ENCODE measurements at regions not wholly inside any gene's neighbourhood (a gene's known extent, or its start where the extent isn't known, plus 50 kb on each side); places are given as distances from the start of the nearest gene placed in this dataset.
A peak's percentile ranks its signal among the peaks of the same experiment; 100 is the strongest.

GRCh38 chr3:14303336-14304100 lies 98.9 kb upstream of the SLC6A6 start:
- DNase-seq (ENCODE audit: low spot score): no peak

GRCh38 chr3:14304101-14305045 lies 98.0 kb upstream of the SLC6A6 start:
- DNase-seq (ENCODE audit: low spot score): peak; percentile 80
- in situ Hi-C loops (cut with HindIII; ENCODE audit: low sequenced_read_pairs): no loop called here

More at GRCh38 chr3:14303336-14304100, 98.9 kb upstream of the SLC6A6 start:
- in situ Hi-C loops (cut with HindIII; ENCODE audit: low sequenced_read_pairs): no loop called here

- DNase-seq (ENCODE audit: low spot score): no peak
- in situ Hi-C loops (cut with HindIII; ENCODE audit: low sequenced_read_pairs): no loop called here
Measured at GRCh38 chr3:14305324-14305723, 97.1 kb upstream of the SLC6A6 start.

- no peak for DNase-seq (ENCODE audit: low spot score)
- in situ Hi-C loops (cut with HindIII; ENCODE audit: low sequenced_read_pairs): no loop called here
Measured at GRCh38 chr3:14306142-14306541, 96.3 kb upstream of the SLC6A6 start.

- DNase-seq (ENCODE audit: low spot score): no peak
- in situ Hi-C loops (cut with HindIII; ENCODE audit: low sequenced_read_pairs): no loop called here
Measured at GRCh38 chr3:14307656-14308302, 94.6 kb upstream of the SLC6A6 start.

GRCh38 chr3:14311729-14312128 lies 90.7 kb upstream of the SLC6A6 start:
- in situ Hi-C loops (cut with HindIII; ENCODE audit: low sequenced_read_pairs): no loop called here
- DNase-seq (ENCODE audit: low spot score): no peak

- no peak for DNase-seq (ENCODE audit: low spot score)
- in situ Hi-C loops (cut with HindIII; ENCODE audit: low sequenced_read_pairs): no loop called here
Measured at GRCh38 chr3:14312375-14312774, 90.0 kb upstream of the SLC6A6 start.

- in situ Hi-C loops (cut with HindIII; ENCODE audit: low sequenced_read_pairs): no loop called here
- no peak for DNase-seq (ENCODE audit: low spot score)
Measured at GRCh38 chr3:14317057-14317553, 85.3 kb upstream of the SLC6A6 start.

GRCh38 chr3:14318646-14319045 lies 83.8 kb upstream of the SLC6A6 start:
- in situ Hi-C loops (cut with HindIII; ENCODE audit: low sequenced_read_pairs): no loop called here

GRCh38 chr3:14319654-14320182 lies 82.7 kb upstream of the SLC6A6 start:
- in situ Hi-C loops (cut with HindIII; ENCODE audit: low sequenced_read_pairs): no loop called here
- peak; percentile 36 for DNase-seq (ENCODE audit: low spot score)

More at GRCh38 chr3:14318646-14319045, 83.8 kb upstream of the SLC6A6 start:
- no peak for DNase-seq (ENCODE audit: low spot score)

GRCh38 chr3:14320219-14320618 lies 82.2 kb upstream of the SLC6A6 start:
- in situ Hi-C loops (cut with HindIII; ENCODE audit: low sequenced_read_pairs): no loop called here

GRCh38 chr3:14322001-14322400 lies 80.4 kb upstream of the SLC6A6 start:
- in situ Hi-C loops (cut with HindIII; ENCODE audit: low sequenced_read_pairs): no loop called here
- DNase-seq (ENCODE audit: low spot score): no peak

More at GRCh38 chr3:14320219-14320618, 82.2 kb upstream of the SLC6A6 start:
- DNase-seq (ENCODE audit: low spot score): no peak

GRCh38 chr3:14322667-14323295 lies 79.6 kb upstream of the SLC6A6 start:
- in situ Hi-C loops (cut with HindIII; ENCODE audit: low sequenced_read_pairs): no loop called here
- DNase-seq (ENCODE audit: low spot score): peak; percentile 12

GRCh38 chr3:14323401-14324223 lies 78.8 kb upstream of the SLC6A6 start:
- no peak for DNase-seq (ENCODE audit: low spot score)
- in situ Hi-C loops (cut with HindIII; ENCODE audit: low sequenced_read_pairs): no loop called here

GRCh38 chr3:14324224-14324944 lies 78.0 kb upstream of the SLC6A6 start:
- in situ Hi-C loops (cut with HindIII; ENCODE audit: low sequenced_read_pairs): no loop called here
- DNase-seq (ENCODE audit: low spot score): no peak

GRCh38 chr3:14328422-14328821 lies 74.0 kb upstream of the SLC6A6 start:
- DNase-seq (ENCODE audit: low spot score): no peak
- in situ Hi-C loops (cut with HindIII; ENCODE audit: low sequenced_read_pairs): no loop called here

- peak; percentile 17 for DNase-seq (ENCODE audit: low spot score)
- in situ Hi-C loops (cut with HindIII; ENCODE audit: low sequenced_read_pairs): no loop called here
Measured at GRCh38 chr3:14329116-14329830, 73.1 kb upstream of the SLC6A6 start.
